Loucy (cell line): ENCODE measurements at regions not wholly inside any gene's neighbourhood (a gene's known extent, or its start where the extent isn't known, plus 50 kb on each side); places are given as distances from the start of the nearest gene placed in this dataset.

Experiments used
- H2AFZ ChIP-seq: fragments of 200-600 bp; sonication (generic); 2 replicates; pipeline ENCODE4 v1.6.0; 2016; ENCODE audit warnings: antibody characterized with exemption, mild to moderate bottlenecking, low read length, moderate library complexity
- H3F3A ChIP-seq: fragments of 200-600 bp; 2 replicates; pipeline ENCODE4 v1.6.0; 2016; ENCODE audit warnings: antibody characterized with exemption, low read depth, mild to moderate bottlenecking
- H3K27me3 ChIP-seq: fragments of 200-600 bp; sonication (generic); 2 replicates; pipeline ENCODE4 v1.6.1; 2014; ENCODE audit warnings: low read length, mild to moderate bottlenecking; ENCODE audit not compliant: insufficient read depth, poor library complexity, severe bottlenecking
- H3K36me3 ChIP-seq: fragments of 200-600 bp; sonication (generic); 2 replicates; pipeline ENCODE4 v1.6.1; 2016; ENCODE audit warnings: low read length; ENCODE audit not compliant: insufficient read depth
- H3K4me1 ChIP-seq: fragments of 200-600 bp; sonication (generic); 2 replicates; pipeline ENCODE4 v1.5.1; 2014; ENCODE audit warnings: low read length, mild to moderate bottlenecking; ENCODE audit not compliant: insufficient read depth, poor library complexity, severe bottlenecking
- H3K4me2 ChIP-seq: fragments of 200-600 bp; sonication (generic); 2 replicates; pipeline ENCODE4 v1.6.0; 2014; ENCODE audit warnings: antibody characterized with exemption, low read length, low read depth, mild to moderate bottlenecking; ENCODE audit not compliant: poor library complexity, severe bottlenecking
- H3K4me3 ChIP-seq: fragments of 200-600 bp; sonication (generic); 2 replicates; pipeline ENCODE4 v1.5.1; 2014; ENCODE audit warnings: low read length, mild to moderate bottlenecking, mixed read lengths; ENCODE audit not compliant: poor library complexity, severe bottlenecking
- H3K79me2 ChIP-seq: fragments of 200-600 bp; sonication (generic); 2 replicates; pipeline ENCODE4 v1.6.1; 2014; ENCODE audit warnings: low read length; ENCODE audit not compliant: insufficient read depth
- H3K9ac ChIP-seq: fragments of 200-600 bp; sonication (generic); 2 replicates; pipeline ENCODE4 v1.6.0; 2014; ENCODE audit warnings: mild to moderate bottlenecking, low read depth, low read length, moderate library complexity; ENCODE audit not compliant: poor library complexity, severe bottlenecking
- H3K9me2 ChIP-seq: fragments of 200-600 bp; sonication (generic); replicated peaks from 2 replicates; pipeline ENCODE4 v1.6.1; 2016; ENCODE audit warnings: low read depth, low read length, mixed read lengths
- H3K9me3 ChIP-seq: fragments of 200-600 bp; sonication (generic); 2 replicates; pipeline ENCODE4 v1.6.1; 2014; ENCODE audit warnings: mild to moderate bottlenecking, antibody characterized with exemption, low read length, low read depth; ENCODE audit not compliant: insufficient read depth
- H4K20me1 ChIP-seq: fragments of 200-600 bp; sonication (generic); 2 replicates; pipeline ENCODE4 v1.6.0; 2014; ENCODE audit warnings: antibody characterized with exemption, low read length, mild to moderate bottlenecking; ENCODE audit not compliant: insufficient read depth, poor library complexity, severe bottlenecking
- CTCF ChIP-seq: fragments of 200-600 bp; sonication (generic); conservative IDR thresholded peaks from 2 replicates; pipeline ENCODE4 v1.5.1; 2014; ENCODE audit warnings: mild to moderate bottlenecking, antibody characterized with exemption, low read length
- EZH2phosphoT487 ChIP-seq: fragments of 200-600 bp; IDR thresholded peaks from 2 replicates; pipeline ENCODE4 v1.6.1; 2018; ENCODE audit warnings: antibody characterized with exemption, mild to moderate bottlenecking, moderate library complexity, borderline replicate concordance

DNA sequence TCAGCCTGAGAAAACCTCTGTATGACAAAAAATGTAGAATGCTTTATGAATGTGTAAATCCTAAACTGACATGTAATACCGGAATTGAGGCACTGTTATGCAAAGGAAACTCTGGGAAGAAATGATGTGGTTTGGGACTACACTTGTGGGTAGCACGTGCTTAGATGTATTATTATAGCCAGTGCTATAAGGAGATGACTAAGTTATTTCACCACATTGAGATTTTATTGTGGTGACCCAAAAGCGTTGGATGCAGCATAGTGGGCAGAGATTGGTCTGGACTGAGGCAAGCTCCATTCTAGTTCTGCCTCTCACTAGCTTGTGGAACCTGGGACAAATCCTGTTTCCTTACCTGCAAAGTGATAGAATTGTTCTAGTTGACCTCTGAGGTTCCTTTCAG, 172.2 kb downstream of the SNAPC1 start:
- no peak overlapping the region for H3K9ac ChIP-seq
- no peak overlapping the region for H3K4me2 ChIP-seq
- TF ChIP-seq EZH2phosphoT487 (no peak), CTCF (no peak)

DNA sequence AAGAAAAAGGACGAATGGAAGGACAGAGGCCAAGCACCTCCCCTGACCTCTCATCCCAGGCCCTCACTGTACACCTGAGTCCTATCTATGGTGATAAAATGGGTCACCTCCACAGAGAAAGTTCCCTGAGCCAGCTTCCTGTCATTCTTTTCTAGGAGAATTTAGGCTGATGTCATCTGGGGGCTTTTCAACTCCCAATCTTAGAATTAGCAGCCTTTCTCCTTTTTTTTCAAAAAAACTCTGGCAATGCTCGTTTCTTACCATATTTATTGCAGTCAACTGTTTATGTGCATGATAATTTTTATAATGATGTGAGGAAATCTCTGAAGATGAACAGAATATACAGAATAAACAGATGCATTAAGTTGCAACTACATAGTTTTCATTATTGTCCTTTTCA, 177.6 kb downstream of the SNAPC1 start:
- H3K9me2 ChIP-seq = no peaks in the 10 kb centered on the region
- H2AFZ ChIP-seq = no peak overlapping the region
- no peaks in the 10 kb centered on the region for H3K79me2 ChIP-seq
- TF ChIP-seq EZH2phosphoT487 = no peak
- TF ChIP-seq CTCF = no peak
- no peaks in the 10 kb centered on the region for H3K4me1 ChIP-seq
- H3K36me3 ChIP-seq = no peaks in the 10 kb centered on the region
- H3K9ac ChIP-seq = no peak overlapping the region
- H3K27me3 ChIP-seq = no peaks in the 10 kb centered on the region
- H3F3A ChIP-seq = no peaks in the 10 kb centered on the region
- no peak overlapping the region for H3K4me2 ChIP-seq
- H3K4me3 ChIP-seq = no peak overlapping the region
- no peaks in the 10 kb centered on the region for H3K9me3 ChIP-seq
- no peaks in the 10 kb centered on the region for H4K20me1 ChIP-seq

More for the DNA sequence above, 172.2 kb downstream of the SNAPC1 start:
- Histone ChIP-seq H3K4me3 (no peak overlapping the region), H3K9me3 (no peaks in the 10 kb centered on the region), H3K9me2 (no peaks in the 10 kb centered on the region), H3K27me3 (no peaks in the 10 kb centered on the region), H3F3A (no peaks in the 10 kb centered on the region), H3K36me3 (no peaks in the 10 kb centered on the region), H4K20me1 (no peaks in the 10 kb centered on the region), H3K79me2 (no peaks in the 10 kb centered on the region), H2AFZ (no peak overlapping the region), H3K4me1 (no peaks in the 10 kb centered on the region)

GRCh38 chr14:61940666-61941420, 178.6 kb downstream of the SNAPC1 start:
- no peak overlapping the region for H3K9ac ChIP-seq
- H3K4me2 ChIP-seq = no peak overlapping the region
- H3K9me2 ChIP-seq = no peaks in the 10 kb centered on the region
- no peaks in the 10 kb centered on the region for H3F3A ChIP-seq
- no peaks in the 10 kb centered on the region for H3K36me3 ChIP-seq
- TF ChIP-seq EZH2phosphoT487 (no peak), CTCF (no peak)
- no peaks in the 10 kb centered on the region for H4K20me1 ChIP-seq
- no peaks in the 10 kb centered on the region for H3K79me2 ChIP-seq
- H3K4me3 ChIP-seq = no peak overlapping the region
- no peaks in the 10 kb centered on the region for H3K27me3 ChIP-seq
- H3K4me1 ChIP-seq = no peaks in the 10 kb centered on the region
- H2AFZ ChIP-seq = no peak overlapping the region
- H3K9me3 ChIP-seq = no peaks in the 10 kb centered on the region
